ENCODE measurements at regions not wholly inside any gene's neighbourhood (a gene's known extent, or its start where the extent isn't known, plus 50 kb on each side); places are given as distances from the start of the nearest gene placed in this dataset.

- TF ChIP-seq EP300 (IDR thresholded peaks at IDR 0.05) (no peak), POLR2A (IDR thresholded peaks at IDR 0.05; ENCODE audit: low read depth) (no peak), CTCF (IDR thresholded peaks at IDR 0.05) (no peak), POLR2AphosphoS5 (IDR thresholded peaks at IDR 0.05) (no peak)
These were observed 62.8 kb downstream of the FHIP1A start for GRCh38 chr4:151471728-151472127.

Data from esophagus muscularis mucosa (tissue), 4 donors.